ENCODE measurements at regions not wholly inside any gene's neighbourhood (a gene's known extent, or its start where the extent isn't known, plus 50 kb on each side); places are given as distances from the start of the nearest gene placed in this dataset.
"Not testable (repeated sequence)": the region's sequence is repeated elsewhere in the genome, so short reads cannot be mapped to it uniquely, and the experiment has no call there.

DNA sequence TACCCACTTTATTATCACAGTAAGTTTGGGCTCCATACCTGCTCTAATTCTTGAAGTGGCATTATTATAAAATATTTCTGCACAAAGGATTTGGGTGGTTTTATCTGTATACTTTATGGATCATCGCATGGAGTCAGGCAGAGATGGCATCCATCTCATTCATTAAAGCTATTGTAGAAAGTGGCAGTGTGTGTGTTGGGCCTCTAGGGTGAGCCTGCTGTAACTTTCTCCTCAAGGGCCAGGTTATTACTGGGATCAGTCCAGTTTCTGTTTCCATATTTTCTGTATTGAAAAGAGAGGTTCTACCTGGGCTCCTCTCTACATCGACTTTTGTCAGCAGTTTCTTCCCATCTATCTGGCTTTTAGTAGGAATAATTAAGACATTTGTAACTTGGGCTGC, 511.1 kb downstream of the MMUT start:
- Histone ChIP-seq H3K27me3 (ENCODE audit: insufficient read depth in 3 of 3, low read length in 2 of 3) (no peaks in the 10 kb centered on the region), H3K4me1 (no peaks in the 10 kb centered on the region), H3K4me3 (no peak overlapping the region), H3K36me3 (ENCODE audit: insufficient read depth in 1 of 2, low read depth in 1 of 2) (no peaks in the 10 kb centered on the region), H3K9me3 (no peaks in the 10 kb centered on the region), H3K27ac (no peak overlapping the region)
- TF ChIP-seq, protein P1, sequence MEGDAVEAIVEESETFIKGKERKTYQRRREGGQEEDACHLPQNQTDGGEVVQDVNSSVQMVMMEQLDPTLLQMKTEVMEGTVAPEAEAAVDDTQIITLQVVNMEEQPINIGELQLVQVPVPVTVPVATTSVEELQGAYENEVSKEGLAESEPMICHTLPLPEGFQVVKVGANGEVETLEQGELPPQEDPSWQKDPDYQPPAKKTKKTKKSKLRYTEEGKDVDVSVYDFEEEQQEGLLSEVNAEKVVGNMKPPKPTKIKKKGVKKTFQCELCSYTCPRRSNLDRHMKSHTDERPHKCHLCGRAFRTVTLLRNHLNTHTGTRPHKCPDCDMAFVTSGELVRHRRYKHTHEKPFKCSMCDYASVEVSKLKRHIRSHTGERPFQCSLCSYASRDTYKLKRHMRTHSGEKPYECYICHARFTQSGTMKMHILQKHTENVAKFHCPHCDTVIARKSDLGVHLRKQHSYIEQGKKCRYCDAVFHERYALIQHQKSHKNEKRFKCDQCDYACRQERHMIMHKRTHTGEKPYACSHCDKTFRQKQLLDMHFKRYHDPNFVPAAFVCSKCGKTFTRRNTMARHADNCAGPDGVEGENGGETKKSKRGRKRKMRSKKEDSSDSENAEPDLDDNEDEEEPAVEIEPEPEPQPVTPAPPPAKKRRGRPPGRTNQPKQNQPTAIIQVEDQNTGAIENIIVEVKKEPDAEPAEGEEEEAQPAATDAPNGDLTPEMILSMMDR (IDR thresholded peaks at IDR 0.05), result no peak
- ATAC-seq (no peak), DNase-seq (no peak)
- intact Hi-C loops (cut with DNase I), result no loop called here
- 69 to 95% (median 86%) methylated on average over 2 of the region's 2 CpGs for WGBS, 3 donors

DNA sequence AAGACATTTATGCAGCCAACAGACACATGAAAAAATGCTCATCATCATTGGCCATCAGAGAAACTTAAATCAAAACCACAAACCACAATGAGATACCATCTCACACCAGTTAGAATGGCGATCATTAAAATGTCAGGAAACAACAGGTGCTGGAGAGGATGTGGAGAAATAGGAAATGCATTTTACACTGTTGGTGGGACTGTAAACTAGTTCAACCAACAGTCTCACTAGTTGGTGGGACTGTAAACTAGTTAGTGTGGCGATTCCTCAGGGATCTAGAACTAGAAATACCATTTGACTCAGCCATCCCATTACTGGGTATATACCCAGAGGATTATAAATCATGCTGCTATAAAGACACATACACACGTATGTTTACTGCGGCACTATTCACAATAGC, 518.8 kb downstream of the MMUT start:
- intact Hi-C loops (cut with DNase I); H3K36me3 ChIP-seq (ENCODE audit: insufficient read depth in 1 of 2, low read depth in 1 of 2); DNase-seq; H3K4me1 ChIP-seq; H3K4me3 ChIP-seq; H3K9me3 ChIP-seq; H3K27me3 ChIP-seq (ENCODE audit: insufficient read depth in 3 of 3, low read length in 2 of 3); H3K27ac ChIP-seq; ATAC-seq: not testable (repeated sequence)
- WGBS, 3 donors, result 85 to 89% (median 86%) methylated on average over 4 of the region's 4 CpGs

DNA sequence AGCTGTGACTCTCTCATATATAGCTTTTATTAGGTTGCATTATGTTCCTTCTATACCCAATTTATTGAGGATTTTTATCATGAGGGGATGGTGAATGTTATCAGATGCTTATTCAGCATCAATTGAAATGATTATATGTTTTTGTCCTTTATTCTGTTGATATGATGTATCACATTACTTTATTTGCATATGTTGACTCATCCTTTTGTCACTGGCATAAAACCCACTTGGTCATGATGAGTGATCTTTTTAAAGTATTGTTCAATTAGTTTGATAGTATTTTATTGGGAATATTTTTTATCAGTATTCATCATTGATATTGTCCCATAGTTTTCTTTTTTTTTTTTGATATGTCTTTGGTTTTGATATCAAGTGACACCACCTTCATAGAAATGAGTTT, 529.9 kb downstream of the MMUT start:
- Histone ChIP-seq H3K4me3 (no peak overlapping the region), H3K9me3 (peaks cover 5% of the 10 kb centered on the region), H3K27me3 (ENCODE audit: insufficient read depth in 3 of 3, low read length in 2 of 3) (no peaks in the 10 kb centered on the region), H3K4me1 (no peaks in the 10 kb centered on the region), H3K36me3 (ENCODE audit: insufficient read depth in 1 of 2, low read depth in 1 of 2) (no peaks in the 10 kb centered on the region), H3K27ac (no peak overlapping the region)
- ATAC-seq, result no peak
- no peak for DNase-seq
- TF ChIP-seq, protein P1 (IDR thresholded peaks at IDR 0.05), result no peak
- intact Hi-C loops (cut with DNase I), result no loop called here

DNA sequence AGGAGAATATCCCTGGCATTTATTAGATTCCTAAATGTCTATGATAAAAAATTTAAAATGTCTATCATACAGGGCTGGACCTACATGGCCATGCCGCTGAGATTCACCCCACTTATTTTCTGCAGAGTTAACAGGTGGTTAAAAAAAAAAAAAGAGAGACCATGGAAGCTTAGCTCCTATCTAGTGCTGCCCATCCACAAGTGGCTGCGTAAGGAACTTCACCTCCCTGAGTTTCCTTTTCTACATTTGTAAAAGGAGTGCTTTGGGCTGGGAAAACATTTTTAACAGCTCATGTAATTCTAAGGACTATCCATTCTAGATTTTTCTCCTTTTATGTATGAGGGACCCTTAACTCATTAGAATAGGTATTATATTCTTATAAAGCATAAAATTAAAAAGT, 534.1 kb downstream of the MMUT start:
- Histone ChIP-seq H3K9me3 (no peaks in the 10 kb centered on the region), H3K4me1 (no peaks in the 10 kb centered on the region), H3K27me3 (ENCODE audit: insufficient read depth in 3 of 3, low read length in 2 of 3) (no peaks in the 10 kb centered on the region), H3K4me3 (no peak overlapping the region), H3K27ac (no peak overlapping the region), H3K36me3 (ENCODE audit: insufficient read depth in 1 of 2, low read depth in 1 of 2) (no peaks in the 10 kb centered on the region)
- intact Hi-C loops (cut with DNase I), result no loop called here
- 52 to 62% (median 58%) methylated on average over 2 of the region's 2 CpGs for WGBS, 3 donors
- DNase-seq (no peak), ATAC-seq (no peak)
- TF ChIP-seq, protein P1 (IDR thresholded peaks at IDR 0.05), result no peak

DNA sequence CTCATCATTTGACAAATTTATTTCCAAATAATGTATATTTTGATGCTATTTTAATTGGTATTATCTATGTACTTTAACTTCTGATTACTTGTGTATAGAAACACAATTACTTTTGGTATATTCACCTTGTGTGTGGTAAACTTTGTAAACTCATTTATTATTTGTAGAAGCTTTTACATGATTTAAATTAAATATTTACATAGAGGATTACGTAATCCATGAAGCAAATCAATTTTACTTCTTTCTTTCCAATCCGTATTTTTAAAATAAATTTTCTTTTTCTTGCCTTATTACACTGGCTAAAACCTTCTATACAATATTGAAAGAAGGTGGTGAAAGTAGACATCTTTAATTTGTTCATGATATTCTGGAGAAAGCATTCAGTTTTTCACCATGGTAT, 540.2 kb downstream of the MMUT start:
- intact Hi-C loops (cut with DNase I), result no loop called here
- WGBS, 3 donors, result 48 to 78% (median 54%) methylated on average over 2 of the region's 2 CpGs
- TF ChIP-seq, protein P1 (IDR thresholded peaks at IDR 0.05), result no peak

More for the DNA sequence above, 540.2 kb downstream of the MMUT start:
- no peaks in the 10 kb centered on the region for H3K36me3 ChIP-seq (ENCODE audit: insufficient read depth in 1 of 2, low read depth in 1 of 2)
- H3K4me1 ChIP-seq, result no peaks in the 10 kb centered on the region
- DNase-seq (no peak), ATAC-seq (no peak)
- H3K27me3 ChIP-seq (ENCODE audit: insufficient read depth in 3 of 3, low read length in 2 of 3), result no peaks in the 10 kb centered on the region
- H3K9me3 ChIP-seq, result peaks cover 9% of the 10 kb centered on the region
- no peak overlapping the region for H3K27ac ChIP-seq
- no peak overlapping the region for H3K4me3 ChIP-seq

Data from psoas muscle (tissue), 7 donors.